MM.1S (cell line): ENCODE measurements at regions not wholly inside any gene's neighbourhood (a gene's known extent, or its start where the extent isn't known, plus 50 kb on each side); places are given as distances from the start of the nearest gene placed in this dataset.

Experiments
- DNase-seq: peaks from one replicate; pipeline ENCODE4 v3.0.0-alpha.2; 2015
- H2AFZ ChIP-seq: fragments of 300-600 bp; sonication (generic); 2 replicates; pipeline ENCODE4 v1.6.0; 2016; ENCODE audit warnings: antibody characterized with exemption, low read length
- H3F3A ChIP-seq: fragments of 300-600 bp; sonication (generic); 2 replicates; pipeline ENCODE4 v1.6.1; 2016; ENCODE audit warnings: mild to moderate bottlenecking, antibody characterized with exemption, low read length, moderate library complexity, mixed read lengths; ENCODE audit not compliant: insufficient read depth
- H3K27ac ChIP-seq: fragments of 300-600 bp; sonication (generic); 2 replicates; pipeline ENCODE4 v1.5.1; 2016; ENCODE audit warnings: mild to moderate bottlenecking, low read length
- H3K27me3 ChIP-seq: fragments of 300-600 bp; sonication (generic); replicated peaks from 2 replicates; pipeline ENCODE4 v1.6.0; 2016; ENCODE audit warnings: low read length; ENCODE audit not compliant: insufficient read depth
- H3K36me3 ChIP-seq: fragments of 300-600 bp; sonication (generic); replicated peaks from 2 replicates; pipeline ENCODE4 v1.6.1; 2016; ENCODE audit warnings: mild to moderate bottlenecking, low read length, mixed read lengths; ENCODE audit not compliant: insufficient read depth
- H3K4me1 ChIP-seq: fragments of 300-600 bp; sonication (generic); 2 replicates; pipeline ENCODE4 v1.6.1; 2016; ENCODE audit warnings: low read length, mixed read lengths
- H3K4me2 ChIP-seq: fragments of 300-600 bp; sonication (generic); 2 replicates; pipeline ENCODE4 v1.6.0; 2016; ENCODE audit warnings: low read depth, low read length
- H3K4me3 ChIP-seq: fragments of 300-600 bp; sonication (generic); 2 replicates; pipeline ENCODE4 v1.5.1; 2016; ENCODE audit warnings: low read length, mixed read lengths
- H3K79me2 ChIP-seq: fragments of 300-600 bp; sonication (generic); 2 replicates; pipeline ENCODE4 v1.6.1; 2016; ENCODE audit warnings: mixed run types, low read length, mixed read lengths
- H3K9ac ChIP-seq: fragments of 300-600 bp; sonication (generic); 2 replicates; pipeline ENCODE4 v1.6.1; 2016; ENCODE audit warnings: low read length, mixed read lengths
- H3K9me2 ChIP-seq: fragments of 300-600 bp; sonication (generic); replicated peaks from 2 replicates; pipeline ENCODE4 v1.6.1; 2016; ENCODE audit warnings: mild to moderate bottlenecking, low read length, mixed read lengths; ENCODE audit not compliant: insufficient read depth
- H3K9me3 ChIP-seq: fragments of 300-600 bp; sonication (generic); replicated peaks from 2 replicates; pipeline ENCODE4 v1.6.1; 2016; ENCODE audit warnings: mild to moderate bottlenecking, low read length, mixed read lengths; ENCODE audit not compliant: insufficient read depth
- H4K20me1 ChIP-seq: fragments of 300-600 bp; sonication (generic); 2 replicates; pipeline ENCODE4 v1.6.1; 2016; ENCODE audit warnings: mild to moderate bottlenecking, low read length, moderate library complexity, mixed read lengths; ENCODE audit not compliant: insufficient read depth
- CTCF ChIP-seq: fragments of 300-600 bp; sonication (generic); IDR thresholded peaks from 2 replicates; pipeline ENCODE4 v1.5.1; 2016; ENCODE audit warnings: antibody characterized with exemption, low read length, mixed read lengths
- EZH2 ChIP-seq: fragments of 300-600 bp; sonication (generic); optimal IDR thresholded peaks from 2 replicates; pipeline ENCODE3; 2017; ENCODE audit warnings: low read depth, mild to moderate bottlenecking, antibody characterized with exemption, low read length, mixed read lengths
- EZH2phosphoT487 ChIP-seq: fragments of 300-600 bp; sonication (generic); IDR thresholded peaks from 2 replicates; pipeline ENCODE4 v1.6.1; 2018; ENCODE audit warnings: antibody characterized with exemption, low read length

GRCh38 chrX:138157850-138158249 lies 553.7 kb downstream of the FGF13 start:
- peak; percentile 34 for DNase-seq
- H3K36me3 ChIP-seq, result no peaks in the 10 kb centered on the region
- no peaks in the 10 kb centered on the region for H3F3A ChIP-seq
- no peaks in the 10 kb centered on the region for H3K9me2 ChIP-seq
- no peaks in the 10 kb centered on the region for H4K20me1 ChIP-seq
- no peak overlapping the region for H2AFZ ChIP-seq
- H3K9me3 ChIP-seq, result no peaks in the 10 kb centered on the region
- H3K4me2 ChIP-seq, result no peak overlapping the region
- H3K4me3 ChIP-seq, result no peak overlapping the region
- H3K79me2 ChIP-seq, result no peaks in the 10 kb centered on the region
- H3K9ac ChIP-seq, result no peak overlapping the region
- no peak overlapping the region for H3K27ac ChIP-seq
- TF ChIP-seq EZH2, result no peak
- TF ChIP-seq EZH2phosphoT487, result no peak
- no peak for TF ChIP-seq CTCF
- no peaks in the 10 kb centered on the region for H3K27me3 ChIP-seq
- no peaks in the 10 kb centered on the region for H3K4me1 ChIP-seq

GRCh38 chrX:138191998-138192397 lies 519.5 kb downstream of the FGF13 start:
- peak; percentile 31 for DNase-seq
- Histone ChIP-seq H3K4me3 (no peak overlapping the region), H3K4me1 (no peaks in the 10 kb centered on the region), H3K9me2 (no peaks in the 10 kb centered on the region), H3K4me2 (no peak overlapping the region), H3K27me3 (no peaks in the 10 kb centered on the region), H3K27ac (no peak overlapping the region), H2AFZ (no peak overlapping the region), H3K79me2 (no peaks in the 10 kb centered on the region), H3K36me3 (no peaks in the 10 kb centered on the region), H3K9me3 (no peaks in the 10 kb centered on the region), H3K9ac (no peak overlapping the region), H3F3A (no peaks in the 10 kb centered on the region), H4K20me1 (no peaks in the 10 kb centered on the region)
- TF ChIP-seq EZH2phosphoT487 (no peak), CTCF (peak; percentile 48)

DNA sequence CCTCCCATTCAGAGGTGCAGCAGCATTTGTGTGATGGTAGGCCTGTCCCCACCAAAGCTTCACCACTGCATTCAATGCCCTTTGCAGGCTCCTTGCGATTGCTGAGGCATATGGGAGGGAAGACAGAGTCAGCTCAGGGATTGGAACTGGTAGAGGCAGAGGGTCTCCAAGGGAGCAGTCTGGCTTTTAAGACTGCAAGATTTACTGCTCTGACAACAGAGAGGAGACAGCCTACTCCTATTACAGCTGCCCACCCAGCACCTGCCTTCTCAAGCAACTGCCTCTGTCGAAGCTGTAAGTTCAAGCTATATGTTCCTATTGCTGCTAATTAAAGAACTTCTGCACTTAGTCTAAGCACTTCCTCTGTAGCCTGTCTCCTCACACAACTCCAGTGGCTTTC lies 481.8 kb downstream of the FGF13 start:
- no peak overlapping the region for H3K4me2 ChIP-seq
- H3K27me3 ChIP-seq, result no peaks in the 10 kb centered on the region
- no peaks in the 10 kb centered on the region for H3K9me3 ChIP-seq
- H3K9me2 ChIP-seq, result no peaks in the 10 kb centered on the region
- no peak overlapping the region for H3K27ac ChIP-seq
- H3K4me1 ChIP-seq, result no peaks in the 10 kb centered on the region
- TF ChIP-seq EZH2phosphoT487, result no peak
- TF ChIP-seq EZH2, result no peak
- no peak for TF ChIP-seq CTCF
- no peaks in the 10 kb centered on the region for H4K20me1 ChIP-seq
- no peaks in the 10 kb centered on the region for H3K36me3 ChIP-seq
- H3K79me2 ChIP-seq, result no peaks in the 10 kb centered on the region
- no peak overlapping the region for H3K9ac ChIP-seq
- no peak for DNase-seq
- no peak overlapping the region for H2AFZ ChIP-seq
- no peak overlapping the region for H3K4me3 ChIP-seq
- H3F3A ChIP-seq, result no peaks in the 10 kb centered on the region

GRCh38 chrX:138240266-138240665 lies 471.3 kb downstream of the FGF13 start:
- Histone ChIP-seq H3F3A (no peaks in the 10 kb centered on the region), H3K9me3 (no peaks in the 10 kb centered on the region), H3K27me3 (no peaks in the 10 kb centered on the region), H3K9me2 (no peaks in the 10 kb centered on the region), H3K79me2 (no peaks in the 10 kb centered on the region), H3K4me2 (no peak overlapping the region), H3K9ac (no peak overlapping the region), H3K4me1 (no peaks in the 10 kb centered on the region), H3K36me3 (no peaks in the 10 kb centered on the region), H4K20me1 (no peaks in the 10 kb centered on the region), H2AFZ (no peak overlapping the region), H3K27ac (no peak overlapping the region), H3K4me3 (no peak overlapping the region)
- DNase-seq, result no peak
- TF ChIP-seq EZH2phosphoT487 (no peak), EZH2 (no peak), CTCF (no peak)
